ENCODE measurements at regions not wholly inside any gene's neighbourhood (a gene's known extent, or its start where the extent isn't known, plus 50 kb on each side); places are given as distances from the start of the nearest gene placed in this dataset.

DNA sequence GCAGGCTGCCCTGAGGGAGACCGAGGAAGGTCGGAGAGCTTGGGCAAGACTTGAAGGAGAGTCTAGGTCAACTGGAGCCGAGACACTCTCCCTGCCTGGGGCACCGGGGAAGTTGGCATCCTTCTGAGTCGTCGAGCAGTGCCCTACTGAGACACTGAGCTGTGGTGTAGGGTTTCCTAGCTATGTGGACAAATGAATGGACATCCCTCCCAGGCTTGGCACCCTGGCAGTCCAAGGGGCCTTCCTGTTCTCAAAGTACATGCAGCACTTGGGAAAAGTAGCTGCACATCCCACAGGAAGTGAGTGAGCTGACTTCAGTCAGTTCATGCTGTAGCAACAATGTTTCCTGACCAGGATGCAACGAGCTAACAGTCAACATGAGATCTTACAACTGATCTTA lies 57.2 kb upstream of the INPP5A start:
- peaks cover 13 to 49% (median 42%) of the 10 kb centered on the region in 10 experiments; a peak in 18 of 20 replicates for H3K4me1 ChIP-seq
- H3K9me3 ChIP-seq (replicated peaks in 1 of 11), result no peaks in the 10 kb centered on the region
- no peak for TF ChIP-seq Cebpa-rat (IDR thresholded peaks at IDR 0.05)
- H3K27me3 ChIP-seq, result peaks cover 0 to 22% (median 0%) of the 10 kb centered on the region in 11 experiments; a peak in 3 of 22 replicates
- no peak overlapping the region for H3K9ac ChIP-seq
- H3K4me3 ChIP-seq, result no peak overlapping the region
- peaks cover 0 to 29% (median 7%) of the 10 kb centered on the region in 11 experiments; a peak in 6 of 22 replicates for H4K20me1 ChIP-seq
- no peaks in the 10 kb centered on the region for H3K36me3 ChIP-seq
- H3K4me2 ChIP-seq, result peak overlapping the region in 4 of 11 experiments; percentile 31 to 95 (median 64); a peak in 6 of 22 replicates
- H3K27ac ChIP-seq, result no peak overlapping the region

- peaks cover 0 to 26% (median 7%) of the 10 kb centered on the region in 11 experiments; a peak in 6 of 22 replicates for H4K20me1 ChIP-seq
- H3K36me3 ChIP-seq, result no peaks in the 10 kb centered on the region
- H3K4me3 ChIP-seq, result no peak overlapping the region
- H3K27me3 ChIP-seq, result peaks cover 0 to 19% (median 0%) of the 10 kb centered on the region in 11 experiments; a peak in 3 of 22 replicates
- no peak overlapping the region for H3K4me2 ChIP-seq
- no peak overlapping the region for H3K9ac ChIP-seq
- no peaks in the 10 kb centered on the region for H3K9me3 ChIP-seq (replicated peaks in 1 of 11)
- peaks cover 13 to 40% (median 34%) of the 10 kb centered on the region in 10 experiments; a peak in 18 of 20 replicates for H3K4me1 ChIP-seq
- H3K27ac ChIP-seq, result no peak overlapping the region
- no peak for TF ChIP-seq Cebpa-rat (IDR thresholded peaks at IDR 0.05)
Observed at GRCh38 chr10:132481690-132482089, 55.9 kb upstream of the INPP5A start.

GRCh38 chr10:132482090-132482800 lies 55.3 kb upstream of the INPP5A start:
- peaks cover 0 to 14% (median 0%) of the 10 kb centered on the region in 11 experiments; a peak in 3 of 22 replicates for H3K27me3 ChIP-seq
- no peaks in the 10 kb centered on the region for H3K9me3 ChIP-seq (replicated peaks in 1 of 11)
- no peak overlapping the region for H3K9ac ChIP-seq
- no peak for TF ChIP-seq Cebpa-rat (IDR thresholded peaks at IDR 0.05)
- H3K4me1 ChIP-seq, result peaks cover 11 to 34% (median 29%) of the 10 kb centered on the region in 10 experiments; a peak in 18 of 20 replicates
- no peak overlapping the region for H3K4me2 ChIP-seq
- H4K20me1 ChIP-seq, result peaks cover 0 to 20% (median 3%) of the 10 kb centered on the region in 11 experiments; a peak in 6 of 22 replicates
- no peak overlapping the region for H3K4me3 ChIP-seq
- H3K36me3 ChIP-seq, result no peaks in the 10 kb centered on the region
- no peak overlapping the region for H3K27ac ChIP-seq

DNA sequence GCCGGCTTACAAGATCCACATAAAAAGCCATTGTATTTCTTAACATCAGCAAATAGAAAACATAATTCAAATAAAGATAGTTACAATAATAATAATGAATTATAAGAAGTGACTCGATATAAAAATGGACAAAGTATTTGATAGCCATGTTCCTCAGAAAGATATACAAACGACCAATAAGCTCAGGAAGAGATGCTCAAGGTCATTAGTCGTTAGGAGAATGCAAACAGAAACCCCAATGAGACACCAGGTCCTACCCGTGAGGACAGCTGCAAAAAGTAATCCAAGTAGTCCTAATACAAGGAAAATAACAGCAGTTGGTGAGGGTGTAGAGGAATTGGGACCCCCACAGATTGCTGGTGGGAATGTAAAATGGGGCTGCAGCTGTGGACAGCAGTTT lies 54.2 kb upstream of the INPP5A start:
- TF ChIP-seq Cebpa-rat (IDR thresholded peaks at IDR 0.05), result no peak
- no peak overlapping the region for H3K27ac ChIP-seq
- H4K20me1 ChIP-seq, result peaks cover 0 to 11% (median 0%) of the 10 kb centered on the region in 11 experiments; a peak in 1 of 22 replicates
- no peak overlapping the region for H3K9ac ChIP-seq
- peaks cover 0 to 23% (median 17%) of the 10 kb centered on the region in 10 experiments; a peak in 17 of 20 replicates for H3K4me1 ChIP-seq
- no peak overlapping the region for H3K4me3 ChIP-seq
- 0 out of 22 replicates have a peak, but pooled peaks cover 0 to 4% (median 0%) of the 10 kb centered on the region in 11 experiments for H3K27me3 ChIP-seq
- H3K36me3 ChIP-seq, result no peaks in the 10 kb centered on the region
- H3K9me3 ChIP-seq (replicated peaks in 1 of 11), result no peaks in the 10 kb centered on the region
- no peak overlapping the region for H3K4me2 ChIP-seq

GRCh38 chr10:132484922-132485321 lies 52.7 kb upstream of the INPP5A start:
- peaks cover 0 to 2% (median 0%) of the 10 kb centered on the region in 11 experiments; a peak in 3 of 22 replicates for H3K9me3 ChIP-seq (replicated peaks in 1 of 11)
- H3K4me3 ChIP-seq, result no peak overlapping the region
- H3K36me3 ChIP-seq, result no peaks in the 10 kb centered on the region
- H3K9ac ChIP-seq, result no peak overlapping the region
- peaks cover 0 to 12% (median 5%) of the 10 kb centered on the region in 10 experiments; a peak in 8 of 20 replicates for H3K4me1 ChIP-seq
- no peak overlapping the region for H3K4me2 ChIP-seq
- no peaks in the 10 kb centered on the region for H3K27me3 ChIP-seq
- no peak for TF ChIP-seq Cebpa-rat (IDR thresholded peaks at IDR 0.05)
- H4K20me1 ChIP-seq, result peaks cover 0 to under 1% (median 0%) of the 10 kb centered on the region in 11 experiments; a peak in 1 of 22 replicates
- no peak overlapping the region for H3K27ac ChIP-seq

DNA sequence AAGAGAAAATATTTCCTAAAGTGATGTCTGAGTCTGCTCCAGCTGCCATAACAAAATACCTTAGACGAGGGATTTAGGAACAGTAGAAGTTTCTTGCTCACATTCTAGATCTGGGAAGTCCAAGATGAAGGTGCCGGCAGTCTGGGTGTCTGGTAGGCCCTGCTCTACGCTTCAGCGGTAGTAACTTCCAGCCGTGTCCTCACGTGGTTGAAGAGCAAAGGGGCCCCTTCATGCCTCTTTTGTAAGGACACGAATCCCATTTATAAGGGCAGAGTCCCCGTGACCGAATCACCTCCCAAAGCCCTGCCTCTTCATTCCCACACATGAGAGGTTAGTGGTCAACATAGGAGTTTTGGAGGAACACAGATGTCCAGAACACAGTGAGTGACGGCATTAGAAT lies 52.2 kb upstream of the INPP5A start:
- Histone ChIP-seq H4K20me1 (no peaks in the 10 kb centered on the region; a peak in 1 of 22 replicates), H3K4me1 (peaks cover 0 to 9% (median 3%) of the 10 kb centered on the region in 10 experiments; a peak in 8 of 20 replicates), H3K4me3 (no peak overlapping the region), H3K36me3 (no peaks in the 10 kb centered on the region), H3K27ac (no peak overlapping the region), H3K9ac (no peak overlapping the region), H3K4me2 (no peak overlapping the region), H3K27me3 (no peaks in the 10 kb centered on the region), H3K9me3 (replicated peaks in 1 of 11) (peaks cover 0 to 7% (median 3%) of the 10 kb centered on the region in 11 experiments; a peak in 9 of 22 replicates)
- TF ChIP-seq Cebpa-rat (IDR thresholded peaks at IDR 0.05), result no peak

GRCh38 chr10:132486539-132487121 lies 51.0 kb upstream of the INPP5A start:
- TF ChIP-seq Cebpa-rat (IDR thresholded peaks at IDR 0.05), result no peak
- Histone ChIP-seq H3K36me3 (no peaks in the 10 kb centered on the region), H3K27ac (no peak overlapping the region), H3K9ac (no peak overlapping the region), H3K4me2 (no peak overlapping the region), H3K9me3 (replicated peaks in 1 of 11) (peaks cover 0 to 18% (median 10%) of the 10 kb centered on the region in 11 experiments; a peak in 11 of 22 replicates), H3K27me3 (no peaks in the 10 kb centered on the region), H3K4me3 (no peak overlapping the region), H4K20me1 (no peaks in the 10 kb centered on the region; a peak in 1 of 22 replicates), H3K4me1 (peaks cover 0 to 7% (median 2%) of the 10 kb centered on the region in 10 experiments; a peak in 5 of 20 replicates)

- H3K4me3 ChIP-seq, result no peak overlapping the region
- H3K27me3 ChIP-seq, result no peaks in the 10 kb centered on the region
- no peaks in the 10 kb centered on the region for H3K36me3 ChIP-seq
- no peak overlapping the region for H3K4me2 ChIP-seq
- peaks cover 0 to 7% (median 2%) of the 10 kb centered on the region in 10 experiments; a peak in 5 of 20 replicates for H3K4me1 ChIP-seq
- no peak overlapping the region for H3K9ac ChIP-seq
- H3K27ac ChIP-seq, result no peak overlapping the region
- H3K9me3 ChIP-seq (replicated peaks in 1 of 11), result peaks cover 0 to 18% (median 10%) of the 10 kb centered on the region in 11 experiments; a peak in 11 of 22 replicates
- H4K20me1 ChIP-seq, result no peaks in the 10 kb centered on the region; a peak in 1 of 22 replicates
- no peak for TF ChIP-seq Cebpa-rat (IDR thresholded peaks at IDR 0.05)
Observed at GRCh38 chr10:132487241-132488135, 50.1 kb upstream of the INPP5A start.

Measured in BLaER1 treated with 17β-estradiol and CSF1 and Interleukin-3, amounts not matched to agents 10 nM and 100 nM (cell line).